HEK293T (cell line): ENCODE measurements at regions not wholly inside any gene's neighbourhood (a gene's known extent, or its start where the extent isn't known, plus 50 kb on each side); places are given as distances from the start of the nearest gene placed in this dataset.

Experiments used
- ARNT ChIP-seq: fragments of 450-650 bp; IDR thresholded peaks from 2 replicates; pipeline ENCODE4 v1.6.1; 2017; ENCODE audit warnings: mild to moderate bottlenecking
- CTBP1 ChIP-seq: fragments of 450-650 bp; IDR thresholded peaks from 2 replicates; pipeline ENCODE4 v1.6.1; 2016; ENCODE audit warnings: borderline replicate concordance
- FOXK2 ChIP-seq: fragments of 450-650 bp; IDR thresholded peaks from 2 replicates; pipeline ENCODE4 v1.6.1; 2016; ENCODE audit warnings: mild to moderate bottlenecking
- FOXM1 ChIP-seq: fragments of 450-650 bp; IDR thresholded peaks from 2 replicates; pipeline ENCODE4 v1.6.1; 2017; ENCODE audit warnings: mild to moderate bottlenecking, borderline replicate concordance
- HDGF ChIP-seq: fragments of 450-650 bp; IDR thresholded peaks from 2 replicates; pipeline ENCODE4 v1.6.1; 2017; ENCODE audit warnings: antibody characterized with exemption, borderline replicate concordance
- L3MBTL2 ChIP-seq: fragments of 450-650 bp; conservative IDR thresholded peaks from 2 replicates; pipeline ENCODE4 v1.6.1; 2016; ENCODE audit warnings: mild to moderate bottlenecking
- SP1 ChIP-seq: fragments of 450-650 bp; IDR thresholded peaks from 2 replicates; pipeline ENCODE4 v1.6.1; 2017
- SUZ12 ChIP-seq: fragments of 450-650 bp; IDR thresholded peaks from 2 replicates; pipeline ENCODE4 v1.6.1; 2016; ENCODE audit warnings: mild to moderate bottlenecking
- ZNF384 ChIP-seq: fragments of 450-650 bp; IDR thresholded peaks from 2 replicates; pipeline ENCODE4 v1.6.1; 2016

- no peak for TF ChIP-seq HDGF
- no peak for TF ChIP-seq ZNF384
- TF ChIP-seq FOXK2, result no peak
- no peak for TF ChIP-seq CTBP1
- TF ChIP-seq SP1, result no peak
- no peak for TF ChIP-seq SUZ12
- no peak for TF ChIP-seq L3MBTL2
- no peak for TF ChIP-seq ARNT
- no peak for TF ChIP-seq FOXM1
Measured at GRCh38 chr9:6080154-6080716, 64.8 kb upstream of the RANBP6 start.
